ENCODE measurements at regions not wholly inside any gene's neighbourhood (a gene's known extent, or its start where the extent isn't known, plus 50 kb on each side); places are given as distances from the start of the nearest gene placed in this dataset.

DNA sequence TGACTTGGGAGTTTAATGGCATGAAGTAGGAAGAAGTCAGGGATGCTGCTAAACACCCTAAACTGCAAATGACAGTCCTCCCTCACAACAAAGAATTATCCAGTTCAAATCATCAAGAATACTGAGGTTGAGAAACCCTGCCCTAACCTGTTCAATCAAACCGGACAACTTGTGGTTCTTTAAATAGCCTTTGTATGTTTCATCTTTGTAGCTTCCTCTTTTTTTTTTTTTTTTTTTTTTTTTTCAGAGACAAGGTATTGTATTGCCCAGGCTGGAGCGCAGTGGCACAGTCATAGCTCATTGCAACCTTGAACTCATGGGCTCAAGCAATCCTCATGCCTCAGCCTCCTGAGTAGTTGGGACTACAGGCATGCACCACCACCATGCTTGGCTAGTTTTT lies 52.5 kb upstream of the TTC29 start:
- H3K36me3 ChIP-seq (ENCODE audit: control insufficient read depth in 1 of 2, insufficient read depth in 2 of 2, low read length in 2 of 2) = no peaks in the 10 kb centered on the region

GRCh38 chr4:147003956-147004809 lies 58.5 kb upstream of the TTC29 start:
- no peaks in the 10 kb centered on the region for H3K9me3 ChIP-seq (ENCODE audit: control insufficient read depth in 1 of 2, low read length in 2 of 2)
- no peak overlapping the region for H3K9ac ChIP-seq (ENCODE audit: low read depth in 1 of 2, low read length in 2 of 2)
- H3K27ac ChIP-seq (ENCODE audit: low read depth, low read length) = no peak overlapping the region
- H3K27me3 ChIP-seq (ENCODE audit: control insufficient read depth in 1 of 2, insufficient read depth in 2 of 2, low read length in 2 of 2) = no peaks in the 10 kb centered on the region
- H3K36me3 ChIP-seq (ENCODE audit: control insufficient read depth in 1 of 2, insufficient read depth in 2 of 2, low read length in 2 of 2) = no peaks in the 10 kb centered on the region
- no peaks in the 10 kb centered on the region for H3K4me1 ChIP-seq (ENCODE audit: control insufficient read depth in 1 of 2, insufficient read depth in 2 of 2, low read length in 2 of 2)
- H3K4me3 ChIP-seq (ENCODE audit: low read depth in 1 of 2, low read length in 2 of 2) = no peak overlapping the region

More for the DNA sequence above, 52.5 kb upstream of the TTC29 start:
- Histone ChIP-seq H3K4me1 (ENCODE audit: control insufficient read depth in 1 of 2, insufficient read depth in 2 of 2, low read length in 2 of 2) (no peaks in the 10 kb centered on the region), H3K9me3 (ENCODE audit: control insufficient read depth in 1 of 2, low read length in 2 of 2) (no peaks in the 10 kb centered on the region), H3K27me3 (ENCODE audit: control insufficient read depth in 1 of 2, insufficient read depth in 2 of 2, low read length in 2 of 2) (no peaks in the 10 kb centered on the region), H3K9ac (ENCODE audit: low read depth in 1 of 2, low read length in 2 of 2) (no peak overlapping the region), H3K27ac (ENCODE audit: low read depth, low read length) (no peak overlapping the region), H3K4me3 (ENCODE audit: low read depth in 1 of 2, low read length in 2 of 2) (no peak overlapping the region)

- H3K9ac ChIP-seq (ENCODE audit: low read depth in 1 of 2, low read length in 2 of 2) = no peak overlapping the region
- no peaks in the 10 kb centered on the region for H3K27me3 ChIP-seq (ENCODE audit: control insufficient read depth in 1 of 2, insufficient read depth in 2 of 2, low read length in 2 of 2)
- no peaks in the 10 kb centered on the region for H3K9me3 ChIP-seq (ENCODE audit: control insufficient read depth in 1 of 2, low read length in 2 of 2)
- no peaks in the 10 kb centered on the region for H3K4me1 ChIP-seq (ENCODE audit: control insufficient read depth in 1 of 2, insufficient read depth in 2 of 2, low read length in 2 of 2)
- no peak overlapping the region for H3K27ac ChIP-seq (ENCODE audit: low read depth, low read length)
- H3K4me3 ChIP-seq (ENCODE audit: low read depth in 1 of 2, low read length in 2 of 2) = no peak overlapping the region
- no peaks in the 10 kb centered on the region for H3K36me3 ChIP-seq (ENCODE audit: control insufficient read depth in 1 of 2, insufficient read depth in 2 of 2, low read length in 2 of 2)
These were observed 60.6 kb upstream of the TTC29 start for GRCh38 chr4:147006229-147006628.

- H3K27ac ChIP-seq (ENCODE audit: low read depth, low read length) = no peak overlapping the region
These were observed 64.2 kb upstream of the TTC29 start for GRCh38 chr4:147009875-147010274.

DNA sequence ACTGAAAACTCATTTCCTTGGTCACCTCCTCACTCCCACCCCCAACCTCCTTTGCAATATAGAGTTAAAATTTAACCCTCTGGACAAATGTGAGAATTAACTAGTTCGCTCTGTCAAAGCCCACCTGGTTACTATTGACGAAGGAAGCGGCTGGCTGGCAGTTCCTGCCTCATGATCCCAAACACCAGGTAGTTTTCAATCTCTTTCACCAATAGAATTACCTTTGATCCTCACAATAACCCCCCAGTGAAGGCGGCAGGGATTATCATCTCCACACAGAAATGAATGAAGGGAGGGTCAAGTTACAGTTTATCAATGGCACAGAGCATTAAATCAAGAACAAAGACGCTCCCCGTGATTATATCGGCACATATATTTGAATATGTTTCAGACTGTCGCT lies 65.7 kb upstream of the TTC29 start:
- Histone ChIP-seq H3K4me1 (ENCODE audit: control insufficient read depth in 1 of 2, insufficient read depth in 2 of 2, low read length in 2 of 2) (no peaks in the 10 kb centered on the region), H3K36me3 (ENCODE audit: control insufficient read depth in 1 of 2, insufficient read depth in 2 of 2, low read length in 2 of 2) (no peaks in the 10 kb centered on the region), H3K27ac (ENCODE audit: low read depth, low read length) (no peak overlapping the region), H3K4me3 (ENCODE audit: low read depth in 1 of 2, low read length in 2 of 2) (no peak overlapping the region), H3K9ac (ENCODE audit: low read depth in 1 of 2, low read length in 2 of 2) (no peak overlapping the region), H3K27me3 (ENCODE audit: control insufficient read depth in 1 of 2, insufficient read depth in 2 of 2, low read length in 2 of 2) (peaks cover 0 to 5% of the 10 kb centered on the region in 2 donors), H3K9me3 (ENCODE audit: control insufficient read depth in 1 of 2, low read length in 2 of 2) (no peaks in the 10 kb centered on the region)

More at GRCh38 chr4:147009875-147010274, 64.2 kb upstream of the TTC29 start:
- H3K4me3 ChIP-seq (ENCODE audit: low read depth in 1 of 2, low read length in 2 of 2) = no peak overlapping the region
- H3K27me3 ChIP-seq (ENCODE audit: control insufficient read depth in 1 of 2, insufficient read depth in 2 of 2, low read length in 2 of 2) = peaks cover 0 to 5% of the 10 kb centered on the region in 2 donors
- no peaks in the 10 kb centered on the region for H3K9me3 ChIP-seq (ENCODE audit: control insufficient read depth in 1 of 2, low read length in 2 of 2)
- no peaks in the 10 kb centered on the region for H3K4me1 ChIP-seq (ENCODE audit: control insufficient read depth in 1 of 2, insufficient read depth in 2 of 2, low read length in 2 of 2)
- no peak overlapping the region for H3K9ac ChIP-seq (ENCODE audit: low read depth in 1 of 2, low read length in 2 of 2)
- H3K36me3 ChIP-seq (ENCODE audit: control insufficient read depth in 1 of 2, insufficient read depth in 2 of 2, low read length in 2 of 2) = no peaks in the 10 kb centered on the region

- Histone ChIP-seq H3K27ac (ENCODE audit: low read depth, low read length) (no peak overlapping the region), H3K4me1 (ENCODE audit: control insufficient read depth in 1 of 2, insufficient read depth in 2 of 2, low read length in 2 of 2) (no peaks in the 10 kb centered on the region), H3K36me3 (ENCODE audit: control insufficient read depth in 1 of 2, insufficient read depth in 2 of 2, low read length in 2 of 2) (no peaks in the 10 kb centered on the region), H3K4me3 (ENCODE audit: low read depth in 1 of 2, low read length in 2 of 2) (no peak overlapping the region), H3K27me3 (ENCODE audit: control insufficient read depth in 1 of 2, insufficient read depth in 2 of 2, low read length in 2 of 2) (peaks cover 0 to 5% of the 10 kb centered on the region in 2 donors), H3K9me3 (ENCODE audit: control insufficient read depth in 1 of 2, low read length in 2 of 2) (no peaks in the 10 kb centered on the region), H3K9ac (ENCODE audit: low read depth in 1 of 2, low read length in 2 of 2) (no peak overlapping the region)
These were observed 66.5 kb upstream of the TTC29 start for GRCh38 chr4:147012059-147012707.

GRCh38 chr4:147014946-147015345 lies 69.3 kb upstream of the TTC29 start:
- H3K27ac ChIP-seq (ENCODE audit: low read depth, low read length) = no peak overlapping the region
- no peaks in the 10 kb centered on the region for H3K9me3 ChIP-seq (ENCODE audit: control insufficient read depth in 1 of 2, low read length in 2 of 2)
- no peak overlapping the region for H3K4me3 ChIP-seq (ENCODE audit: low read depth in 1 of 2, low read length in 2 of 2)
- H3K36me3 ChIP-seq (ENCODE audit: control insufficient read depth in 1 of 2, insufficient read depth in 2 of 2, low read length in 2 of 2) = no peaks in the 10 kb centered on the region
- peaks cover 0 to 5% of the 10 kb centered on the region in 2 donors for H3K27me3 ChIP-seq (ENCODE audit: control insufficient read depth in 1 of 2, insufficient read depth in 2 of 2, low read length in 2 of 2)
- H3K9ac ChIP-seq (ENCODE audit: low read depth in 1 of 2, low read length in 2 of 2) = no peak overlapping the region
- H3K4me1 ChIP-seq (ENCODE audit: control insufficient read depth in 1 of 2, insufficient read depth in 2 of 2, low read length in 2 of 2) = no peaks in the 10 kb centered on the region

DNA sequence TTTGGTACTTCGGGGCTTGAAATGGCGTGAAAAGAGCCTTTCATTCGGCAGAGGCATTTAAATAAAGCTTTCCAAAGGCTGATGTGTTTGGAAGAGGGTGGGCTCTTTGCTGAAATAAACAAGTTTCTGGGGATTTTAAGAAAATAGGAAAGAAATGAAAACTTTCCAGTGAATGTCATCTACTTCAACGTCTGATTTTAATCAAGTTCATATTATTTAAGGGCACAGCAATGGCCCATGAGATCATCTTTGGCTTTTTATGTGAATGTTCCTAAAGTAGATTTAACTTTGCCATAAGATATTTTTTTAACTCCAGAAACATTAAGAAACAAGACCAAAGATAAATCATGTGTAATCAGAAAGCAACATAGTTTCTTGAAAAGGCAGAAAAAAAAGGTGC lies 69.8 kb upstream of the TTC29 start:
- Histone ChIP-seq H3K9ac (ENCODE audit: low read depth in 1 of 2, low read length in 2 of 2) (no peak overlapping the region), H3K27ac (ENCODE audit: low read depth, low read length) (no peak overlapping the region), H3K4me1 (ENCODE audit: control insufficient read depth in 1 of 2, insufficient read depth in 2 of 2, low read length in 2 of 2) (no peaks in the 10 kb centered on the region), H3K36me3 (ENCODE audit: control insufficient read depth in 1 of 2, insufficient read depth in 2 of 2, low read length in 2 of 2) (no peaks in the 10 kb centered on the region), H3K4me3 (ENCODE audit: low read depth in 1 of 2, low read length in 2 of 2) (no peak overlapping the region), H3K27me3 (ENCODE audit: control insufficient read depth in 1 of 2, insufficient read depth in 2 of 2, low read length in 2 of 2) (peaks cover 0 to 5% of the 10 kb centered on the region in 2 donors), H3K9me3 (ENCODE audit: control insufficient read depth in 1 of 2, low read length in 2 of 2) (no peaks in the 10 kb centered on the region)

GRCh38 chr4:147017081-147017480 lies 71.4 kb upstream of the TTC29 start:
- Histone ChIP-seq H3K36me3 (ENCODE audit: control insufficient read depth in 1 of 2, insufficient read depth in 2 of 2, low read length in 2 of 2) (no peaks in the 10 kb centered on the region), H3K9me3 (ENCODE audit: control insufficient read depth in 1 of 2, low read length in 2 of 2) (no peaks in the 10 kb centered on the region), H3K4me3 (ENCODE audit: low read depth in 1 of 2, low read length in 2 of 2) (no peak overlapping the region), H3K4me1 (ENCODE audit: control insufficient read depth in 1 of 2, insufficient read depth in 2 of 2, low read length in 2 of 2) (no peaks in the 10 kb centered on the region), H3K9ac (ENCODE audit: low read depth in 1 of 2, low read length in 2 of 2) (no peak overlapping the region), H3K27me3 (ENCODE audit: control insufficient read depth in 1 of 2, insufficient read depth in 2 of 2, low read length in 2 of 2) (peaks cover 0 to 2% of the 10 kb centered on the region in 2 donors), H3K27ac (ENCODE audit: low read depth, low read length) (no peak overlapping the region)

GRCh38 chr4:147019091-147019490 lies 73.4 kb upstream of the TTC29 start:
- no peak overlapping the region for H3K9ac ChIP-seq (ENCODE audit: low read depth in 1 of 2, low read length in 2 of 2)
- H3K27me3 ChIP-seq (ENCODE audit: control insufficient read depth in 1 of 2, insufficient read depth in 2 of 2, low read length in 2 of 2) = no peaks in the 10 kb centered on the region
- no peaks in the 10 kb centered on the region for H3K9me3 ChIP-seq (ENCODE audit: control insufficient read depth in 1 of 2, low read length in 2 of 2)
- H3K27ac ChIP-seq (ENCODE audit: low read depth, low read length) = no peak overlapping the region
- no peaks in the 10 kb centered on the region for H3K36me3 ChIP-seq (ENCODE audit: control insufficient read depth in 1 of 2, insufficient read depth in 2 of 2, low read length in 2 of 2)
- H3K4me3 ChIP-seq (ENCODE audit: low read depth in 1 of 2, low read length in 2 of 2) = no peak overlapping the region
- H3K4me1 ChIP-seq (ENCODE audit: control insufficient read depth in 1 of 2, insufficient read depth in 2 of 2, low read length in 2 of 2) = no peaks in the 10 kb centered on the region

Data from duodenal mucosa (tissue), 2 donors.